GM23338 (cell line): ENCODE measurements at regions not wholly inside any gene's neighbourhood (a gene's known extent, or its start where the extent isn't known, plus 50 kb on each side); places are given as distances from the start of the nearest gene placed in this dataset.

Experiments
- EZH2phosphoT487 ChIP-seq: fragments of 200-600 bp; sonication (generic); IDR thresholded peaks from one replicate; pipeline ENCODE4 v1.8.1; 2018; ENCODE audit warnings: antibody characterized with exemption; ENCODE audit not compliant: unreplicated experiment
- TF ChIP-seq, protein P1 (sequence below), 2 experiments: fragments of 200-600 bp in 1 of 2; sonication (generic) in 1 of 2; conservative IDR thresholded peaks; 2 replicates each; pipeline versions ENCODE4 v1.5.1 to v1.6.1; 2016 to 2017; ENCODE audit warnings: antibody characterized with exemption in 2 of 2, low read depth in 2 of 2, mild to moderate bottlenecking in 2 of 2, moderate library complexity in 1 of 2
- TF ChIP-seq, protein P2 (sequence below): IDR thresholded peaks from 2 replicates; pipeline ENCODE4 v1.6.1; 2016; ENCODE audit warnings: antibody characterized with exemption
- TF ChIP-seq, protein P3 (sequence below): IDR thresholded peaks from one replicate; pipeline ENCODE4 v1.6.1; 2018; ENCODE audit warnings: antibody characterized with exemption; ENCODE audit not compliant: unreplicated experiment

DNA sequence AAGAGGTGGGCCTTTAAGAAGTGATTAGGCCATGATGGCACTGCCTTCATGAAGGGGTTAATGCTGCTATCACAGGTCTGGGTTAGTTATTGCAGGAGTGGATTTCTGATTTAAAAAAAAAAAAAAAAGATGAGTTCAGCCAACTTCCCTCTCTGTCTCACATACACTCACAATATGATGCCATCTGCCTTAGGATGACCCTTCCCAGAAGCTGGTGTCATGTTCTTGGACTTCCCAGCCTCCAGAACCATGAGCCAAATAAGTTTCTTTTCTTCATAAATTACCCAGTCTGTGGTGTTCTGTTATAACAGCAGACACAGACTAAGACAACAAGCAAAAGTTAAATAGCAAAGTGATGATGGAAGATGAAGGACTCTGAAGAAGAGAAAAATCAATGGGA, 179.7 kb upstream of the ETAA1 start:
- TF ChIP-seq, protein P1, sequence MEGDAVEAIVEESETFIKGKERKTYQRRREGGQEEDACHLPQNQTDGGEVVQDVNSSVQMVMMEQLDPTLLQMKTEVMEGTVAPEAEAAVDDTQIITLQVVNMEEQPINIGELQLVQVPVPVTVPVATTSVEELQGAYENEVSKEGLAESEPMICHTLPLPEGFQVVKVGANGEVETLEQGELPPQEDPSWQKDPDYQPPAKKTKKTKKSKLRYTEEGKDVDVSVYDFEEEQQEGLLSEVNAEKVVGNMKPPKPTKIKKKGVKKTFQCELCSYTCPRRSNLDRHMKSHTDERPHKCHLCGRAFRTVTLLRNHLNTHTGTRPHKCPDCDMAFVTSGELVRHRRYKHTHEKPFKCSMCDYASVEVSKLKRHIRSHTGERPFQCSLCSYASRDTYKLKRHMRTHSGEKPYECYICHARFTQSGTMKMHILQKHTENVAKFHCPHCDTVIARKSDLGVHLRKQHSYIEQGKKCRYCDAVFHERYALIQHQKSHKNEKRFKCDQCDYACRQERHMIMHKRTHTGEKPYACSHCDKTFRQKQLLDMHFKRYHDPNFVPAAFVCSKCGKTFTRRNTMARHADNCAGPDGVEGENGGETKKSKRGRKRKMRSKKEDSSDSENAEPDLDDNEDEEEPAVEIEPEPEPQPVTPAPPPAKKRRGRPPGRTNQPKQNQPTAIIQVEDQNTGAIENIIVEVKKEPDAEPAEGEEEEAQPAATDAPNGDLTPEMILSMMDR (conservative IDR thresholded peaks at IDR 0.05; ENCODE audit: low read depth in 2 of 2), result no peak
- TF ChIP-seq EZH2phosphoT487, result no peak
- TF ChIP-seq, protein P2, sequence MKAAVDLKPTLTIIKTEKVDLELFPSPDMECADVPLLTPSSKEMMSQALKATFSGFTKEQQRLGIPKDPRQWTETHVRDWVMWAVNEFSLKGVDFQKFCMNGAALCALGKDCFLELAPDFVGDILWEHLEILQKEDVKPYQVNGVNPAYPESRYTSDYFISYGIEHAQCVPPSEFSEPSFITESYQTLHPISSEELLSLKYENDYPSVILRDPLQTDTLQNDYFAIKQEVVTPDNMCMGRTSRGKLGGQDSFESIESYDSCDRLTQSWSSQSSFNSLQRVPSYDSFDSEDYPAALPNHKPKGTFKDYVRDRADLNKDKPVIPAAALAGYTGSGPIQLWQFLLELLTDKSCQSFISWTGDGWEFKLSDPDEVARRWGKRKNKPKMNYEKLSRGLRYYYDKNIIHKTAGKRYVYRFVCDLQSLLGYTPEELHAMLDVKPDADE, result no peak
- TF ChIP-seq, protein P3, sequence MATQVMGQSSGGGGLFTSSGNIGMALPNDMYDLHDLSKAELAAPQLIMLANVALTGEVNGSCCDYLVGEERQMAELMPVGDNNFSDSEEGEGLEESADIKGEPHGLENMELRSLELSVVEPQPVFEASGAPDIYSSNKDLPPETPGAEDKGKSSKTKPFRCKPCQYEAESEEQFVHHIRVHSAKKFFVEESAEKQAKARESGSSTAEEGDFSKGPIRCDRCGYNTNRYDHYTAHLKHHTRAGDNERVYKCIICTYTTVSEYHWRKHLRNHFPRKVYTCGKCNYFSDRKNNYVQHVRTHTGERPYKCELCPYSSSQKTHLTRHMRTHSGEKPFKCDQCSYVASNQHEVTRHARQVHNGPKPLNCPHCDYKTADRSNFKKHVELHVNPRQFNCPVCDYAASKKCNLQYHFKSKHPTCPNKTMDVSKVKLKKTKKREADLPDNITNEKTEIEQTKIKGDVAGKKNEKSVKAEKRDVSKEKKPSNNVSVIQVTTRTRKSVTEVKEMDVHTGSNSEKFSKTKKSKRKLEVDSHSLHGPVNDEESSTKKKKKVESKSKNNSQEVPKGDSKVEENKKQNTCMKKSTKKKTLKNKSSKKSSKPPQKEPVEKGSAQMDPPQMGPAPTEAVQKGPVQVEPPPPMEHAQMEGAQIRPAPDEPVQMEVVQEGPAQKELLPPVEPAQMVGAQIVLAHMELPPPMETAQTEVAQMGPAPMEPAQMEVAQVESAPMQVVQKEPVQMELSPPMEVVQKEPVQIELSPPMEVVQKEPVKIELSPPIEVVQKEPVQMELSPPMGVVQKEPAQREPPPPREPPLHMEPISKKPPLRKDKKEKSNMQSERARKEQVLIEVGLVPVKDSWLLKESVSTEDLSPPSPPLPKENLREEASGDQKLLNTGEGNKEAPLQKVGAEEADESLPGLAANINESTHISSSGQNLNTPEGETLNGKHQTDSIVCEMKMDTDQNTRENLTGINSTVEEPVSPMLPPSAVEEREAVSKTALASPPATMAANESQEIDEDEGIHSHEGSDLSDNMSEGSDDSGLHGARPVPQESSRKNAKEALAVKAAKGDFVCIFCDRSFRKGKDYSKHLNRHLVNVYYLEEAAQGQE, result no peak
